H1 (cell line): ENCODE measurements at regions not wholly inside any gene's neighbourhood (a gene's known extent, or its start where the extent isn't known, plus 50 kb on each side); places are given as distances from the start of the nearest gene placed in this dataset.

Experiments
- CTCF ChIA-PET: fragments of 300-600 bp; sonication (Branson Sonifier 250); formaldehyde crosslinking; loops from one replicate; lab custom pipeline; 2021; ENCODE audit not compliant: partially characterized antibody; lab: Charles Lee
- POLR2A ChIA-PET: fragments of 300-600 bp; sonication (Branson Sonifier 250); formaldehyde crosslinking; loops from one replicate; lab custom pipeline; 2021; ENCODE audit warnings: inconsistent platforms; ENCODE audit not compliant: partially characterized antibody; lab: Charles Lee
- DNase-seq, 2 experiments: peaks; one replicate each; pipeline versions ENCODE4 v3.0.0 to v3.0.0-alpha.2; 2010 to 2022; ENCODE audit warnings: low spot score in 2 of 2, low read depth in 1 of 2, mixed read lengths in 1 of 2
- FAIRE-seq: peaks from 2 replicates; lab custom pipeline; 2011; peaks lifted over from hg19 to GRCh38; lab: Jason Lieb, UNC
- H2AFZ ChIP-seq: 2 replicates; pipeline ENCODE4 v1.8.1; 2012; ENCODE audit warnings: low read length, inconsistent platforms
- H2AK5ac ChIP-seq: 2 replicates; pipeline ENCODE4 v1.6.1; 2013; ENCODE audit warnings: low read depth, low read length
- H2BK120ac ChIP-seq: replicated peaks from 2 replicates; pipeline ENCODE3; 2013; ENCODE audit warnings: low read depth, low read length, inconsistent platforms
- H2BK12ac ChIP-seq: 2 replicates; pipeline ENCODE4 v1.6.1; 2013; ENCODE audit warnings: low read depth, low read length
- H2BK15ac ChIP-seq: 2 replicates; pipeline ENCODE4 v1.6.1; 2013; ENCODE audit warnings: low read length
- H2BK20ac ChIP-seq: 2 replicates; pipeline ENCODE4 v1.6.1; 2013; ENCODE audit warnings: low read length
- H2BK5ac ChIP-seq: 2 replicates; pipeline ENCODE4 v1.6.1; 2013; ENCODE audit warnings: low read depth, low read length
- H3K14ac ChIP-seq: 2 replicates; pipeline ENCODE4 v1.6.1; 2013; ENCODE audit warnings: inconsistent platforms; ENCODE audit not compliant: insufficient read length
- H3K18ac ChIP-seq: 2 replicates; pipeline ENCODE4 v1.6.1; 2013; ENCODE audit warnings: low read length; ENCODE audit errors: extremely low read depth
- H3K23ac ChIP-seq: 2 replicates; pipeline ENCODE4 v1.6.1; 2013; ENCODE audit warnings: inconsistent platforms; ENCODE audit not compliant: insufficient read length
- H3K23me2 ChIP-seq: 2 replicates; pipeline ENCODE4 v1.6.1; 2013; ENCODE audit warnings: low read depth, low read length
- H3K27ac ChIP-seq: 2 replicates; pipeline ENCODE4 v1.6.1; 2011; ENCODE audit warnings: low read depth, low read length, inconsistent platforms
- H3K27me3 ChIP-seq, 4 experiments: replicated peaks in 1 of 4; 1 replicate in 1 of 4; 2 replicates in 3 of 4; pipeline versions ENCODE4 v1.6.1 to v1.8.1; 2011 to 2013; ENCODE audit warnings: low read length in 3 of 4, mild to moderate bottlenecking in 3 of 4, inconsistent platforms in 2 of 4, mixed read lengths in 2 of 4, moderate library complexity in 1 of 4; ENCODE audit not compliant: control insufficient read depth in 3 of 4, insufficient read depth in 3 of 4; ENCODE audit errors: extremely low read depth in 1 of 4
- H3K36me3 ChIP-seq, 4 experiments: 2 replicates each; pipeline versions ENCODE4 v1.6.1 to v1.8.1; 2011 to 2013; ENCODE audit warnings: mild to moderate bottlenecking in 4 of 4, low read length in 3 of 4, moderate library complexity in 2 of 4, control low read depth in 1 of 4, inconsistent platforms in 1 of 4; ENCODE audit not compliant: insufficient read depth in 4 of 4, control insufficient read depth in 2 of 4
- H3K4ac ChIP-seq: replicated peaks from 2 replicates; pipeline ENCODE3; 2013; ENCODE audit warnings: low read length, low read depth, mixed read lengths, inconsistent platforms; ENCODE audit not compliant: insufficient read length
- H3K4me1 ChIP-seq, 4 experiments: replicated peaks in 1 of 4; 1 replicate in 1 of 4; 2 replicates in 3 of 4; pipeline versions ENCODE4 v1.6.1 to v1.8.1; 2011 to 2013; ENCODE audit warnings: low read length in 3 of 4, inconsistent platforms in 2 of 4, mixed read lengths in 1 of 4; ENCODE audit not compliant: insufficient read depth in 4 of 4, control insufficient read depth in 3 of 4
- H3K4me2 ChIP-seq, 2 experiments: 2 replicates each; pipeline versions ENCODE4 v1.6.1 to v1.8.1; 2011 to 2013; ENCODE audit warnings: low read depth in 2 of 2, low read length in 2 of 2, control low read depth in 1 of 2, inconsistent platforms in 1 of 2, mild to moderate bottlenecking in 1 of 2; ENCODE audit not compliant: insufficient read depth in 1 of 2
- H3K4me3 ChIP-seq, 4 experiments: fragments of 200-600, 300-600 bp in 1 of 4; sonication (generic), shearing (Covaris generic), sonication (Bioruptor Twin) in 1 of 4; 2 replicates each; pipeline versions ENCODE4 v1.5.1 to v1.8.1; 2011 to 2016; ENCODE audit warnings: low read length in 4 of 4, low read depth in 3 of 4, control low read depth in 2 of 4, inconsistent platforms in 2 of 4, mild to moderate bottlenecking in 2 of 4, mixed read lengths in 1 of 4, moderate library complexity in 1 of 4; ENCODE audit not compliant: insufficient read depth in 2 of 4; ENCODE audit errors: extremely low read depth in 1 of 4
- H3K56ac ChIP-seq: replicated peaks from 2 replicates; pipeline ENCODE3; 2013; ENCODE audit warnings: low read depth, mild to moderate bottlenecking, mixed read lengths, low read length, inconsistent platforms; ENCODE audit not compliant: insufficient read length
- H3K79me1 ChIP-seq: 2 replicates; pipeline ENCODE4 v1.6.1; 2013; ENCODE audit warnings: low read depth, low read length, control low read depth
- H3K79me2 ChIP-seq, 2 experiments: 2 replicates each; pipeline versions ENCODE4 v1.6.1 to v1.8.1; 2012 to 2013; ENCODE audit warnings: low read length in 2 of 2, mild to moderate bottlenecking in 2 of 2, inconsistent platforms in 1 of 2; ENCODE audit not compliant: insufficient read depth in 2 of 2, control insufficient read depth in 1 of 2
- H3K9ac ChIP-seq, 4 experiments: replicated peaks in 1 of 4; 1 replicate in 1 of 4; 2 replicates in 3 of 4; pipeline versions ENCODE4 v1.6.1 to v1.8.1; 2011 to 2013; ENCODE audit warnings: low read depth in 3 of 4, low read length in 3 of 4, control low read depth in 2 of 4, mild to moderate bottlenecking in 2 of 4, moderate library complexity in 2 of 4, inconsistent platforms in 1 of 4; ENCODE audit errors: extremely low read depth in 1 of 4
- H3K9me3 ChIP-seq, 2 experiments: 2 replicates each; pipeline versions ENCODE4 v1.6.1 to v1.8.1; 2012 to 2013; ENCODE audit warnings: mild to moderate bottlenecking in 2 of 2, moderate library complexity in 2 of 2, control low read depth in 1 of 2, inconsistent platforms in 1 of 2, low read depth in 1 of 2, low read length in 1 of 2, mixed read lengths in 1 of 2; ENCODE audit not compliant: insufficient read depth in 2 of 2
- H4K20me1 ChIP-seq, 2 experiments: replicated peaks in 1 of 2; 2 replicates each; pipeline versions ENCODE3 to v1.8.1; 2011 to 2013; ENCODE audit warnings: inconsistent platforms in 2 of 2, low read length in 2 of 2, mild to moderate bottlenecking in 1 of 2; ENCODE audit not compliant: insufficient read depth in 2 of 2, control insufficient read depth in 1 of 2
- H4K5ac ChIP-seq: 2 replicates; pipeline ENCODE4 v1.6.1; 2013; ENCODE audit warnings: low read length, low read depth, mixed read lengths, inconsistent platforms; ENCODE audit not compliant: insufficient read length
- H4K8ac ChIP-seq: 2 replicates; pipeline ENCODE4 v1.8.0; 2013; ENCODE audit warnings: mild to moderate bottlenecking, moderate library complexity, low read length, inconsistent platforms; ENCODE audit not compliant: insufficient read depth; ENCODE audit errors: extremely low read depth
- H4K91ac ChIP-seq: replicated peaks from 2 replicates; pipeline ENCODE3; 2013; ENCODE audit warnings: low read length, mixed read lengths, inconsistent platforms; ENCODE audit not compliant: insufficient read length
- GABPA ChIP-seq: IDR thresholded peaks from 2 replicates; pipeline ENCODE4 v1.6.1; 2011; ENCODE audit warnings: mild to moderate bottlenecking, low read length, moderate library complexity, borderline replicate concordance; ENCODE audit not compliant: insufficient read depth
- WGBS, 2 experiments: shearing (Covaris generic) in 1 of 2; methylation state at CpG; one replicate each; pipeline versions ENCODE4 v1.1.6 to v1.1.7; 2013 to 2015; ENCODE audit warnings: low lambda C conversion rate in 2 of 2, mixed read lengths in 2 of 2, inconsistent platforms in 1 of 2, low coverage in 1 of 2, missing lambda C conversion rate in 1 of 2; ENCODE audit not compliant: insufficient replicate concordance in 2 of 2, insufficient coverage in 1 of 2, insufficient read length in 1 of 2; ENCODE audit errors: extremely low coverage in 1 of 2, missing lambda C conversion rate in 1 of 2; 5-methylcytosine and 5-hydroxymethylcytosine counted together

DNA sequence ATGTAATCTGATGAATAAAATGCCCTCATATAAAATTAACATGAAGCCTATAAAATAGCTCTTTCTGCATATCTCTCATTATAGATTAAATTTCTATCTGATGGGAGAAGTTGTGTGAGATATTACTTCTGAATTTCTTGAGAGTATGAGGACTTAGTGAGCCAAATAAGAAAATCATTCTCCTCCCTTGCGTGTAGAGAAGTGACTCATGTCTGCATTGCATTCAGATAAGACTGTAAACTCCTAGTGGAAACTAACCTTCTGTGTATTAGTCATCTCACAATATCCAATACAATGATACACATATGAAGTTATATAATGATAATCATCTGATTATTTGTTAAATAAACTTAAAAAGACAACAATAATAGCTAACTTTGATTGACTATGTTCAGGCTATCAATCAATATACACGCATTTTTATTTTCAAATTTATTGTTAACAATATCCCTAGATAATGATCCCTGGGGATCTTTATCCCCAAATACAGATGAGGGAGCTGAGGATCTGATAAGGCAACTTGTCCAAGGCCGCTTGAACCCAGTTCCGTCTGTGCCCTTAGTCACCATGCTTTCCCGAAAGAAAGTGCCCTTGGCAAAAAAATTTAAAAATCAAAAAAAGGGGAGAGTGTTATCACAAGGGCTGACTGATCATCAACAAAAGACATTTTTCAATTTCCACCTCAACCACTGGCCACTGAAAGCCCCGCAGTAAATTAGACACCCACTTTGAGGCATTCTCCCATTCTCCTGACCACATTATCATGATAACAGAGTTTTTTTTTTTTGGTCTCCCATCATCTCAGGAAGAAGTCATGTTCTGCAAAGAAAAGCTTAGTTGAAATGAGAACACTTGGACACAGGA lies 189.2 kb upstream of the RASSF8 start:
- CTCF ChIA-PET = no interaction called here
- 71% methylated on average over 6 of the region's 6 CpGs; no CpG with 5 or more reads in 1 of the 2 experiments for WGBS, 2 experiments
- Histone ChIP-seq H3K56ac (no peak overlapping the region), H3K4me2 (no peak overlapping the region), H2BK120ac (no peak overlapping the region), H2BK15ac (no peak overlapping the region), H3K9ac (no peak overlapping the region), H3K4me3 (no peak overlapping the region), H2AFZ (no peak overlapping the region), H4K91ac (no peak overlapping the region), H3K18ac (no peak overlapping the region), H3K27me3 (no peaks in the 10 kb centered on the region), H3K79me1 (no peaks in the 10 kb centered on the region), H2BK5ac (no peak overlapping the region), H3K23ac (no peak overlapping the region), H3K14ac (no peak overlapping the region), H4K20me1 (no peaks in the 10 kb centered on the region), H3K27ac (no peak overlapping the region), H4K8ac (no peak overlapping the region), H3K79me2 (no peaks in the 10 kb centered on the region), H3K4ac (no peak overlapping the region), H2BK12ac (no peak overlapping the region), H3K36me3 (no peaks in the 10 kb centered on the region), H3K4me1 (no peaks in the 10 kb centered on the region; a peak in 1 of 7 replicates), H3K9me3 (no peaks in the 10 kb centered on the region), H3K23me2 (no peaks in the 10 kb centered on the region), H4K5ac (no peak overlapping the region), H2BK20ac (no peak overlapping the region), H2AK5ac (no peak overlapping the region)
- no peak for FAIRE-seq
- DNase-seq = no peak
- TF ChIP-seq GABPA = no peak
- POLR2A ChIA-PET = no interaction called here
